Jurkat, Clone E6-1 (cell line): ENCODE measurements at regions not wholly inside any gene's neighbourhood (a gene's known extent, or its start where the extent isn't known, plus 50 kb on each side); places are given as distances from the start of the nearest gene placed in this dataset.
A peak's percentile ranks its signal among the peaks of the same experiment; 100 is the strongest.

Experiments used
- DNase-seq: peaks from one replicate; pipeline ENCODE4 v3.0.0-alpha.2; 2011; ENCODE audit warnings: low read depth, low spot score
- H3K4me3 ChIP-seq: 2 replicates; pipeline ENCODE4 v1.5.1; 2011; ENCODE audit warnings: mild to moderate bottlenecking, low read length, control low read depth, moderate library complexity

GRCh38 chr20:57946559-57947315 lies 236.9 kb upstream of the PMEPA1 start:
- DNase-seq = no peak

GRCh38 chr20:57944988-57945387 lies 235.2 kb upstream of the PMEPA1 start:
- no peak overlapping the region for H3K4me3 ChIP-seq
- DNase-seq = no peak

More at GRCh38 chr20:57946559-57947315, 236.9 kb upstream of the PMEPA1 start:
- no peak overlapping the region for H3K4me3 ChIP-seq

GRCh38 chr20:57943950-57944349 lies 234.1 kb upstream of the PMEPA1 start:
- H3K4me3 ChIP-seq = no peak overlapping the region
- DNase-seq = no peak

GRCh38 chr20:57943291-57943690 lies 233.5 kb upstream of the PMEPA1 start:
- DNase-seq = no peak
- no peak overlapping the region for H3K4me3 ChIP-seq

GRCh38 chr20:57941604-57942381 lies 232.0 kb upstream of the PMEPA1 start:
- no peak for DNase-seq

GRCh38 chr20:57940868-57941522 lies 231.2 kb upstream of the PMEPA1 start:
- H3K4me3 ChIP-seq = no peak overlapping the region
- DNase-seq = no peak

More at GRCh38 chr20:57941604-57942381, 232.0 kb upstream of the PMEPA1 start:
- H3K4me3 ChIP-seq = no peak overlapping the region

- H3K4me3 ChIP-seq = no peak overlapping the region
- DNase-seq = no peak
These were observed 230.6 kb upstream of the PMEPA1 start for GRCh38 chr20:57940376-57940775.

GRCh38 chr20:57939499-57939898 lies 229.7 kb upstream of the PMEPA1 start:
- no peak for DNase-seq
- no peak overlapping the region for H3K4me3 ChIP-seq

- no peak overlapping the region for H3K4me3 ChIP-seq
- no peak for DNase-seq
These were observed 228.6 kb upstream of the PMEPA1 start for GRCh38 chr20:57938158-57939108.

GRCh38 chr20:57936636-57937385 lies 227.0 kb upstream of the PMEPA1 start:
- no peak for DNase-seq
- H3K4me3 ChIP-seq = no peak overlapping the region

- H3K4me3 ChIP-seq = no peak overlapping the region
- no peak for DNase-seq
These were observed 225.1 kb upstream of the PMEPA1 start for GRCh38 chr20:57934913-57935312.

- DNase-seq = no peak
- no peak overlapping the region for H3K4me3 ChIP-seq
These were observed 224.4 kb upstream of the PMEPA1 start for GRCh38 chr20:57934007-57934805.

- peak overlapping the region; percentile 40 for H3K4me3 ChIP-seq
- peak; percentile 98 for DNase-seq
These were observed 222.5 kb upstream of the PMEPA1 start for GRCh38 chr20:57932227-57932864.

GRCh38 chr20:57930351-57930750 lies 220.5 kb upstream of the PMEPA1 start:
- H3K4me3 ChIP-seq = no peak overlapping the region

GRCh38 chr20:57928181-57928967 lies 218.6 kb upstream of the PMEPA1 start:
- no peak overlapping the region for H3K4me3 ChIP-seq
- no peak for DNase-seq

More at GRCh38 chr20:57930351-57930750, 220.5 kb upstream of the PMEPA1 start:
- no peak for DNase-seq

- DNase-seq = no peak
These were observed 217.6 kb upstream of the PMEPA1 start for GRCh38 chr20:57927376-57927775.

More at GRCh38 chr20:57927376-57927775, 217.6 kb upstream of the PMEPA1 start:
- no peak overlapping the region for H3K4me3 ChIP-seq
